GM18508 (cell line): ENCODE measurements at regions not wholly inside any gene's neighbourhood (a gene's known extent, or its start where the extent isn't known, plus 50 kb on each side); places are given as distances from the start of the nearest gene placed in this dataset.

Experiments used
- ATAC-seq: cut with Tn5 transposase; IDR thresholded peaks from one replicate; pipeline ENCODE4 v1.9.1; 2021; ENCODE audit warnings: moderate number of reproducible peaks; ENCODE audit not compliant: insufficient read depth, unreplicated experiment

GRCh38 chrX:96611619-96612362 is 72.9 kb upstream of the DIAPH2 start:
- no peak for ATAC-seq

GRCh38 chrX:96615448-96615847 is 69.2 kb upstream of the DIAPH2 start:
- ATAC-seq: no peak

- ATAC-seq: no peak
Measured at GRCh38 chrX:96619588-96619987, 65.1 kb upstream of the DIAPH2 start.

- ATAC-seq: no peak
Measured at GRCh38 chrX:96621811-96622210, 62.8 kb upstream of the DIAPH2 start.
